HCT116 (cell line): ENCODE measurements at regions not wholly inside any gene's neighbourhood (a gene's known extent, or its start where the extent isn't known, plus 50 kb on each side); places are given as distances from the start of the nearest gene placed in this dataset.

Source experiments
- ATAC-seq: fragments of 200-7000 bp; cut with Tn5 transposase; 2 replicates; pipeline ENCODE4 v1.9.1; 2020; ENCODE audit warnings: mild to moderate bottlenecking, moderate library complexity
- BruUV-seq: library from RNA; stranded (reverse); fragments of 400-500 nt; replicated peaks from 2 replicates; lab custom pipeline; 2021; lab: Mats Ljungman, UMichigan
- CTCF ChIA-PET: fragments of 300-600 bp; sonication (Branson Sonifier 250); formaldehyde crosslinking; loops from one replicate; lab custom pipeline; 2021; ENCODE audit warnings: antibody characterized with exemption; lab: Charles Lee
- POLR2A ChIA-PET: fragments of 300-600, 350-600 bp; sonication (Branson Sonifier 250); formaldehyde crosslinking; loops from one replicate; lab custom pipeline; 2021; ENCODE audit warnings: antibody characterized with exemption; lab: Charles Lee
- RAD21 ChIA-PET, 2 experiments: fragments of 300-600 bp; sonication (Branson Sonifier 250); formaldehyde crosslinking; loops; one replicate each; lab custom pipeline; 2023; ENCODE audit warnings: low total read pairs in 2 of 2; ENCODE audit not compliant: uncharacterized antibody in 2 of 2, unreplicated experiment in 2 of 2, low non-redundant PET in 1 of 2; lab: Charles Lee
- DNase-seq: peaks from one replicate; pipeline ENCODE4 v3.0.0-alpha.2; 2010; ENCODE audit warnings: low read depth, low spot score
- H2AFZ ChIP-seq: fragments of 200-600 bp; shearing (Covaris generic), sonication (generic); 2 replicates; pipeline ENCODE4 v1.6.1; 2017; ENCODE audit warnings: low read depth, mixed run types, mixed read lengths, antibody characterized with exemption, low read length; ENCODE audit not compliant: poor library complexity, severe bottlenecking
- H3K27ac ChIP-seq: 2 replicates; pipeline ENCODE4 v1.5.1; 2012; ENCODE audit warnings: low read depth, low read length
- H3K27me3 ChIP-seq: fragments of 200-600 bp; sonication (generic); 2 replicates; pipeline ENCODE4 v1.6.1; 2016; ENCODE audit warnings: mixed run types, low read length, mixed read lengths; ENCODE audit not compliant: insufficient read depth
- H3K36me3 ChIP-seq, 2 experiments: fragments of 200-500 bp in 1 of 2; fragments of 200-600 bp in 1 of 2; sonication (Bioruptor generic) in 1 of 2; sonication (generic) in 1 of 2; 2 replicates each; pipeline versions ENCODE4 v1.5.1 to v1.6.1; 2014 to 2016; ENCODE audit warnings: low read length in 2 of 2, inconsistent platforms in 1 of 2, mixed read lengths in 1 of 2, mixed run types in 1 of 2; ENCODE audit not compliant: insufficient read depth in 2 of 2, control insufficient read depth in 1 of 2
- H3K4me1 ChIP-seq, 2 experiments: fragments of 200-600 bp in 1 of 2; sonication (generic) in 1 of 2; 2 replicates each; pipeline versions ENCODE4 v1.5.1 to v1.6.1; 2012 to 2017; ENCODE audit warnings: low read length in 2 of 2, inconsistent platforms in 1 of 2, mild to moderate bottlenecking in 1 of 2, mixed read lengths in 1 of 2, mixed run types in 1 of 2, moderate library complexity in 1 of 2; ENCODE audit not compliant: insufficient read depth in 2 of 2, control insufficient read depth in 1 of 2
- H3K4me2 ChIP-seq: fragments of 200-600 bp; sonication (generic); 2 replicates; pipeline ENCODE4 v1.6.1; 2017; ENCODE audit warnings: mixed run types, low read length, mixed read lengths
- H3K4me3 ChIP-seq, 2 experiments: fragments of 200-600 bp in 1 of 2; sonication (generic) in 1 of 2; replicated peaks in 1 of 2; 2 replicates each; pipeline ENCODE4 v1.5.1; 2011 to 2016; ENCODE audit warnings: low read length in 2 of 2, control low read depth in 1 of 2, low read depth in 1 of 2, mild to moderate bottlenecking in 1 of 2, mixed read lengths in 1 of 2, mixed run types in 1 of 2
- H3K79me2 ChIP-seq: fragments of 200-600 bp; sonication (generic); 2 replicates; pipeline ENCODE4 v1.6.1; 2017; ENCODE audit warnings: mild to moderate bottlenecking, mixed run types, low read length, moderate library complexity, mixed read lengths; ENCODE audit not compliant: insufficient read depth
- H3K9ac ChIP-seq: fragments of 200-600 bp; sonication (generic); 2 replicates; pipeline ENCODE4 v1.6.1; 2016; ENCODE audit warnings: low read length, mixed read lengths
- H3K9me2 ChIP-seq: fragments of 200-600 bp; sonication (generic), shearing (Covaris generic); 2 replicates; pipeline ENCODE4 v1.6.1; 2017; ENCODE audit warnings: mixed run types, mild to moderate bottlenecking, moderate library complexity; ENCODE audit not compliant: insufficient read depth
- H3K9me3 ChIP-seq, 2 experiments: fragments of 200-500 bp in 1 of 2; fragments of 200-600 bp in 1 of 2; sonication (Bioruptor generic) in 1 of 2; sonication (generic) in 1 of 2; 2 replicates each; pipeline ENCODE4 v1.6.1; 2014 to 2017; ENCODE audit warnings: low read length in 2 of 2, mixed read lengths in 2 of 2, inconsistent platforms in 1 of 2, low read depth in 1 of 2, mild to moderate bottlenecking in 1 of 2, mixed run types in 1 of 2, moderate library complexity in 1 of 2; ENCODE audit not compliant: control insufficient read depth in 1 of 2, insufficient read depth in 1 of 2
- H4K20me1 ChIP-seq: fragments of 200-600 bp; sonication (generic), shearing (Covaris generic); 2 replicates; pipeline ENCODE4 v1.6.1; 2017; ENCODE audit warnings: mixed run types, mild to moderate bottlenecking, moderate library complexity; ENCODE audit not compliant: insufficient read depth
- CEBPB ChIP-seq: IDR thresholded peaks from 2 replicates; pipeline ENCODE4 v1.6.1; 2012; ENCODE audit warnings: low read depth
- EGR1 ChIP-seq: IDR thresholded peaks from 2 replicates; pipeline ENCODE4 v1.6.1; 2012; ENCODE audit warnings: low read depth
- JUND ChIP-seq: IDR thresholded peaks from 2 replicates; pipeline ENCODE4 v1.6.1; 2012
- POLR2A ChIP-seq: IDR thresholded peaks from 2 replicates; pipeline ENCODE4 v1.7.0; 2011; ENCODE audit warnings: borderline replicate concordance; ENCODE audit not compliant: insufficient read depth, insufficient read length; ENCODE audit errors: extremely low read depth
- REST ChIP-seq: IDR thresholded peaks from 2 replicates; pipeline ENCODE4 v1.6.1; 2012; ENCODE audit warnings: low read depth
- SP1 ChIP-seq: IDR thresholded peaks from 2 replicates; pipeline ENCODE4 v1.6.1; 2012; ENCODE audit warnings: low read depth
- SRF ChIP-seq: IDR thresholded peaks from 2 replicates; pipeline ENCODE4 v1.6.1; 2012; ENCODE audit warnings: low read depth
- YY1 ChIP-seq: IDR thresholded peaks from 2 replicates; pipeline ENCODE4 v1.6.1; 2011; ENCODE audit warnings: low read length, low read depth, moderate library complexity, mild to moderate bottlenecking; ENCODE audit not compliant: insufficient replicate concordance; ENCODE audit errors: extremely low read depth
- ZNF274 ChIP-seq: fragments of 200-500 bp; sonication (Bioruptor generic); IDR thresholded peaks from 2 replicates; pipeline ENCODE4 v1.6.1; 2014; ENCODE audit warnings: mild to moderate bottlenecking, low read depth, low read length, inconsistent platforms
- intact Hi-C: fragments of 100-400 bp; cut with micrococcal nuclease; formaldehyde crosslinking; loops from 2 replicates; pipeline ENCODE4 v1.10.0; 2022

- no peak for TF ChIP-seq EGR1
- TF ChIP-seq SP1, result no peak
- no peak for TF ChIP-seq POLR2A
- TF ChIP-seq JUND, result no peak
- TF ChIP-seq REST, result no peak
- no peak for TF ChIP-seq YY1
- no peak for TF ChIP-seq CEBPB
- no peak for TF ChIP-seq ZNF274
- no peak for TF ChIP-seq SRF
- no peaks in the 10 kb centered on the region for H3K4me1 ChIP-seq
- H3K9me3 ChIP-seq, result no peaks in the 10 kb centered on the region
- ATAC-seq, result no peak
- H3K9me2 ChIP-seq, result no peaks in the 10 kb centered on the region
- H3K9ac ChIP-seq, result no peak overlapping the region
- RAD21 ChIA-PET, result no interaction called here
- H3K27ac ChIP-seq, result no peak overlapping the region
- H3K4me2 ChIP-seq, result no peak overlapping the region
- H2AFZ ChIP-seq, result no peak overlapping the region
- POLR2A ChIA-PET, result no interaction called here
- intact Hi-C loops, result no loop called here
- H3K36me3 ChIP-seq, result no peaks in the 10 kb centered on the region
- no peaks in the 10 kb centered on the region for H3K27me3 ChIP-seq
- CTCF ChIA-PET, result no interaction called here
- no peaks in the 10 kb centered on the region for H3K79me2 ChIP-seq
- no TSS peak for BruUV-seq
- no peaks in the 10 kb centered on the region for H4K20me1 ChIP-seq
- H3K4me3 ChIP-seq, result no peak overlapping the region
- no peak for DNase-seq
Measured at GRCh38 chr6:44698602-44699001, 311.1 kb downstream of the CDC5L start.
